ENCODE measurements at regions not wholly inside any gene's neighbourhood (a gene's known extent, or its start where the extent isn't known, plus 50 kb on each side); places are given as distances from the start of the nearest gene placed in this dataset.

DNA sequence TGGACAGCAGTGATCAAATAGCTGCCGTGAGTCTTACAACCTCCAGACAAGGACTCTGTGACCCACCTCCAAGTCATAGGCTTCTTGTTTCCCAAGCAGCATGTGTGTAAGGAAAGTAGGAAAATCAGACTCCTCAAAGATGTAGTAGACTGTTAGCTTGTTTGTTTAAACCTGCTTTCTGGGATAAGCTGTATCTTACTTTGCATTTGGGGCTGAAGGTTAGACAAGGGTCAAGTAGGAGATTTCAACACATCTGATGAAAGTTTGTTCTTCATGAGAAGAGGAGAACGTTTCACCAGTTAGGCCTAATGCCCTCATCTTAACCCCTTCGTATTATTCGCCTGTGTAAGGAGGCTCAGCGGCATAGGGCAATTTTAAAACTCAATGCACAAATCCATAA is 756.4 kb upstream of the NR2F2 start:
- no peaks in the 10 kb centered on the region for H3K9me3 Mint-ChIP-seq (ENCODE audit: unreplicated experiment)

DNA sequence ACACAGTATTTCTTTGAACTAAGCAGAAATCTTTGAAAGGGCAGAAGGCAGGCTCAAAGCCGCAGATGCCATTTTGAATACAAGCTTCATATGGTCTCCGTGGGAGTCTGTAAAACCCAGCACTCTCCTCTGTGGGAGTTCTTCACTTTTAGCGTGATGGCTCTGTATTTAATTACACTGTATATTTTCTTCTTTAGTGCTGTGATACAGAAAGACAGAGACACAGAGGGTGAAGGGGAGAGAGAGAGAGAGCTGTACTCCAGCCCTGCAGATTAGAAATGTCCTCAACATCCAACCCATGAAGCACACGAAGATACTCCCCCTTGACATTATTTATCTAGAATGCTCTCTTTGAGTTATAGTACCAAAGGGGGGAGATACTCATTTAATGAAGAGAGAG is 752.6 kb upstream of the NR2F2 start:
- Mint-ChIP-seq H3K4me3 (ENCODE audit: unreplicated experiment) (no peak overlapping the region), H3K4me1 (ENCODE audit: low read depth, unreplicated experiment) (no peaks in the 10 kb centered on the region), H3K36me3 (ENCODE audit: unreplicated experiment) (no peaks in the 10 kb centered on the region), H3K9me3 (ENCODE audit: unreplicated experiment) (no peaks in the 10 kb centered on the region), H3K27ac (ENCODE audit: unreplicated experiment) (no peak overlapping the region), H3K27me3 (ENCODE audit: unreplicated experiment) (no peaks in the 10 kb centered on the region)
- TF ChIP-seq, protein P1, sequence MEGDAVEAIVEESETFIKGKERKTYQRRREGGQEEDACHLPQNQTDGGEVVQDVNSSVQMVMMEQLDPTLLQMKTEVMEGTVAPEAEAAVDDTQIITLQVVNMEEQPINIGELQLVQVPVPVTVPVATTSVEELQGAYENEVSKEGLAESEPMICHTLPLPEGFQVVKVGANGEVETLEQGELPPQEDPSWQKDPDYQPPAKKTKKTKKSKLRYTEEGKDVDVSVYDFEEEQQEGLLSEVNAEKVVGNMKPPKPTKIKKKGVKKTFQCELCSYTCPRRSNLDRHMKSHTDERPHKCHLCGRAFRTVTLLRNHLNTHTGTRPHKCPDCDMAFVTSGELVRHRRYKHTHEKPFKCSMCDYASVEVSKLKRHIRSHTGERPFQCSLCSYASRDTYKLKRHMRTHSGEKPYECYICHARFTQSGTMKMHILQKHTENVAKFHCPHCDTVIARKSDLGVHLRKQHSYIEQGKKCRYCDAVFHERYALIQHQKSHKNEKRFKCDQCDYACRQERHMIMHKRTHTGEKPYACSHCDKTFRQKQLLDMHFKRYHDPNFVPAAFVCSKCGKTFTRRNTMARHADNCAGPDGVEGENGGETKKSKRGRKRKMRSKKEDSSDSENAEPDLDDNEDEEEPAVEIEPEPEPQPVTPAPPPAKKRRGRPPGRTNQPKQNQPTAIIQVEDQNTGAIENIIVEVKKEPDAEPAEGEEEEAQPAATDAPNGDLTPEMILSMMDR (IDR thresholded peaks at IDR 0.05; ENCODE audit: partially characterized antibody, unreplicated experiment) = no peak
- DNase-seq = no peak

More for the DNA sequence above, 756.4 kb upstream of the NR2F2 start:
- Mint-ChIP-seq H3K4me3 (ENCODE audit: unreplicated experiment) (no peak overlapping the region), H3K27me3 (ENCODE audit: unreplicated experiment) (no peaks in the 10 kb centered on the region), H3K27ac (ENCODE audit: unreplicated experiment) (no peak overlapping the region), H3K4me1 (ENCODE audit: low read depth, unreplicated experiment) (no peaks in the 10 kb centered on the region), H3K36me3 (ENCODE audit: unreplicated experiment) (no peaks in the 10 kb centered on the region)
- TF ChIP-seq, protein P1 (IDR thresholded peaks at IDR 0.05; ENCODE audit: partially characterized antibody, unreplicated experiment) = no peak
- DNase-seq = no peak

DNA sequence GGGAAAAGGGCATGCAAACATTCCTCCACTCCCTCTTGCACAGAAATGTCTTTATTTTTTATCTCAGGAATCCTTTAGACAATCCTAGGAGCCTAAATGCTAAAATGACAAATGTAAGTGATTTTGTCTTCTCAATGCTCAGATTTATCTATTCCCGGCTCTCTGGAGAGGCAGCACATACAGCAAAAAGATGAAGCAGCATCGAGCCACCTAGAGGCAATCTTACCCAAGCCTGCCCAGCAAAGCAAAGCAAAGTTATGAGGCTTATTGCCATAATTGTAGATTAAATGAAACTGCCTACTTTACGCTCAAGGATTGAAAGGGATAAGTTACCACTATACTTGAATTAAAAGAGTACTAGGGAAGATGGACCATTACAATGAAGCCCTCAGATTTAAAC is 750.4 kb upstream of the NR2F2 start:
- no peak for DNase-seq
- no peaks in the 10 kb centered on the region for H3K9me3 Mint-ChIP-seq (ENCODE audit: unreplicated experiment)
- TF ChIP-seq, protein P1 (IDR thresholded peaks at IDR 0.05; ENCODE audit: partially characterized antibody, unreplicated experiment) = no peak
- no peaks in the 10 kb centered on the region for H3K27me3 Mint-ChIP-seq (ENCODE audit: unreplicated experiment)
- no peak overlapping the region for H3K27ac Mint-ChIP-seq (ENCODE audit: unreplicated experiment)
- no peak overlapping the region for H3K4me3 Mint-ChIP-seq (ENCODE audit: unreplicated experiment)
- H3K36me3 Mint-ChIP-seq (ENCODE audit: unreplicated experiment) = no peaks in the 10 kb centered on the region
- H3K4me1 Mint-ChIP-seq (ENCODE audit: low read depth, unreplicated experiment) = no peaks in the 10 kb centered on the region

DNA sequence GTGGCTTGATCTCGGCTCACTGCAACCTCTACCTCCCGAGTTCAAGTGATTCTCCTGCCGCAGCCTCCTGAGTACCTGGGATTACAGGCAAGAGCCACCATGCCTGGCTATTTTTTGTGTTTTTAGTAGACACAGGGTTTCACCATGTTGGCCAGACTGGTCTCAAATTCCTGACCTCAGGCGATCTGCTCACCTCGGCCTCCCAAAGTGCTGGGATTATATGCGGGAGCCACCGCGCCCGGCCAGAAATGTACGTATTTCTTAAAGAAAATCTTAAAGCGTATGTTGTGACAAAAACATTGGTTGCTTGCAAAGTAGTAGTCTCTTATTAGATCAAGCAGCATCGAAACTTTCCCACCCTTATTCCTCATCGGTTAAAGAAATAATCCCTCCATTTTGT is 748.9 kb upstream of the NR2F2 start:
- H3K9me3 Mint-ChIP-seq (ENCODE audit: unreplicated experiment) = no peaks in the 10 kb centered on the region
- DNase-seq = no peak
- no peak overlapping the region for H3K27ac Mint-ChIP-seq (ENCODE audit: unreplicated experiment)
- H3K27me3 Mint-ChIP-seq (ENCODE audit: unreplicated experiment) = no peaks in the 10 kb centered on the region
- no peak overlapping the region for H3K4me3 Mint-ChIP-seq (ENCODE audit: unreplicated experiment)
- no peaks in the 10 kb centered on the region for H3K36me3 Mint-ChIP-seq (ENCODE audit: unreplicated experiment)
- H3K4me1 Mint-ChIP-seq (ENCODE audit: low read depth, unreplicated experiment) = no peaks in the 10 kb centered on the region
- TF ChIP-seq, protein P1 (IDR thresholded peaks at IDR 0.05; ENCODE audit: partially characterized antibody, unreplicated experiment) = no peak

DNA sequence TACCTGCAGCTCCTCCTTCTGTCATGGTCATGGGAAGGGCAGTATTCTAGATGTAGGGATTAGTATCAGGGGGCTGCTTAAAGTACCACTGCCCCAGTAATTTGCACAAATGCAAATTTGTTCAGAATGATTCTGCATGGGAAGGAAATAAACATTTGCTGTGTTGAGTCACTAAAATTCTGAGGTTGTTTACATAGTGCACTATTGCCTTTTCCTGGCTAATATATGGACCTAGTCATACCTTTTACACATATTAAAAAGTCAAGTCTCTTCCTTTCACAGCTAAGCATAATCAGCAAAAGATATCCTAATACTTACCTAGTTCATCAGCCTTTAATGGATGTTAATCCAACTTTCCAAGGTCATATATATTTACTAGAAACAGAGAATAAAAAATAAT is 746.4 kb upstream of the NR2F2 start:
- no peaks in the 10 kb centered on the region for H3K4me1 Mint-ChIP-seq (ENCODE audit: low read depth, unreplicated experiment)
- no peaks in the 10 kb centered on the region for H3K9me3 Mint-ChIP-seq (ENCODE audit: unreplicated experiment)
- H3K4me3 Mint-ChIP-seq (ENCODE audit: unreplicated experiment) = no peak overlapping the region
- H3K27ac Mint-ChIP-seq (ENCODE audit: unreplicated experiment) = no peak overlapping the region
- TF ChIP-seq, protein P1 (IDR thresholded peaks at IDR 0.05; ENCODE audit: partially characterized antibody, unreplicated experiment) = no peak
- H3K27me3 Mint-ChIP-seq (ENCODE audit: unreplicated experiment) = no peaks in the 10 kb centered on the region
- no peaks in the 10 kb centered on the region for H3K36me3 Mint-ChIP-seq (ENCODE audit: unreplicated experiment)
- DNase-seq = no peak

All from glutamatergic neuron (in vitro differentiated cells).